Neural progenitor cell (in vitro differentiated cells): ENCODE measurements at regions not wholly inside any gene's neighbourhood (a gene's known extent, or its start where the extent isn't known, plus 50 kb on each side); places are given as distances from the start of the nearest gene placed in this dataset.

ENCODE experiments used
- DNase-seq: peaks from one replicate; pipeline ENCODE4 v3.0.0-alpha.2; 2016; ENCODE audit warnings: low spot score
- H2AFZ ChIP-seq: fragments of 200-600 bp; sonication (generic); replicated peaks from 2 replicates; pipeline ENCODE4 v1.6.1; 2016; ENCODE audit warnings: antibody characterized with exemption
- H3F3A ChIP-seq: fragments of 200-600 bp; sonication (generic); 2 replicates; pipeline ENCODE4 v1.6.1; 2016; ENCODE audit warnings: antibody characterized with exemption, low read depth
- H3K27ac ChIP-seq: fragments of 200-600 bp; sonication (generic); 2 replicates; pipeline ENCODE4 v1.5.1; 2016; ENCODE audit warnings: mild to moderate bottlenecking
- H3K27me3 ChIP-seq: fragments of 200-600 bp; sonication (generic); 2 replicates; pipeline ENCODE4 v1.6.1; 2016; ENCODE audit warnings: mild to moderate bottlenecking, moderate library complexity
- H3K36me3 ChIP-seq: fragments of 200-600 bp; sonication (generic); 2 replicates; pipeline ENCODE4 v1.5.1; 2016
- H3K4me1 ChIP-seq: fragments of 200-600 bp; sonication (generic); 2 replicates; pipeline ENCODE4 v1.6.1; 2016; ENCODE audit warnings: mixed run types
- H3K4me2 ChIP-seq: fragments of 200-600 bp; sonication (generic); 2 replicates; pipeline ENCODE4 v1.6.1; 2016
- H3K4me3 ChIP-seq: fragments of 200-600 bp; sonication (generic); 2 replicates; pipeline ENCODE4 v1.5.1; 2016
- H3K79me2 ChIP-seq: fragments of 200-600 bp; sonication (generic); 2 replicates; pipeline ENCODE4 v1.6.1; 2016; ENCODE audit warnings: low read depth
- H3K9ac ChIP-seq: fragments of 200-600 bp; sonication (generic); 2 replicates; pipeline ENCODE4 v1.6.1; 2016
- H3K9me3 ChIP-seq: fragments of 200-600 bp; sonication (generic); 2 replicates; pipeline ENCODE4 v1.5.1; 2016; ENCODE audit warnings: low read depth
- H4K20me1 ChIP-seq: fragments of 200-600 bp; sonication (generic); 2 replicates; pipeline ENCODE4 v1.6.1; 2016; ENCODE audit warnings: low read depth
- H3K27ac Mint-ChIP-seq: 3 replicates; pipeline ENCODE4 v1.8.0; 2021; ENCODE audit warnings: mixed read lengths
- H3K27me3 Mint-ChIP-seq: 2 replicates; pipeline ENCODE4 v1.8.0; 2022; ENCODE audit warnings: low read depth, mild to moderate bottlenecking, inconsistent platforms, moderate library complexity, mixed read lengths; ENCODE audit not compliant: insufficient read depth
- H3K36me3 Mint-ChIP-seq: 3 replicates; pipeline ENCODE4 v1.8.0; 2021; ENCODE audit warnings: mixed read lengths
- H3K4me1 Mint-ChIP-seq: 3 replicates; pipeline ENCODE4 v1.8.0; 2021; ENCODE audit warnings: mixed read lengths
- H3K4me3 Mint-ChIP-seq: 3 replicates; pipeline ENCODE4 v1.8.0; 2021; ENCODE audit warnings: mild to moderate bottlenecking, moderate library complexity, mixed read lengths
- H3K9me3 Mint-ChIP-seq: 3 replicates; pipeline ENCODE4 v1.8.0; 2020; ENCODE audit warnings: mixed read lengths
- CTCF ChIP-seq: fragments of 200-600 bp; sonication (generic); IDR thresholded peaks from 2 replicates; pipeline ENCODE4 v1.5.1; 2017; ENCODE audit warnings: antibody characterized with exemption, mild to moderate bottlenecking
- EZH2 ChIP-seq: fragments of 200-600 bp; sonication (generic); IDR thresholded peaks from 2 replicates; pipeline ENCODE4 v1.6.1; 2017; ENCODE audit warnings: antibody characterized with exemption, mild to moderate bottlenecking, moderate library complexity
- EZH2phosphoT487 ChIP-seq: fragments of 200-600 bp; sonication (generic); IDR thresholded peaks from 2 replicates; pipeline ENCODE4 v1.6.1; 2017; ENCODE audit warnings: antibody characterized with exemption

DNA sequence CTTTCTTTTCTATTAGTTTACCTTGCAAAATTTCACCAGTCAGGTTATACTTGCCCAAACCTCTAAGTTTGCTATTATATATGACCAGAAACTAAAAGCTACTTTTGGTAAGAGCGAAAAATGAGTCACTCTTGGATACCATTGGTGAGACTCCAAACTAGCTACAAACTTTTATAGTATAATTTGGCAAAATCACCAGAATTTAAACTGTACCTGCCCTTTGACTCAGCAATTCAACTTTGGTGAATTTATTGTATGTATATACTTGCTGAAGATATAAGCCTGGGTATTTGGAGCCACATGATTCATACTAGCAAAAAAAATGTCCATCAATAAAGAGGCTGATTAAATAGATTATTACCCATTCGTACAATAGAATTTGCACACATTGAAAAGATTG lies 178.7 kb upstream of the STEAP1 start:
- no peaks in the 10 kb centered on the region for H3K36me3 ChIP-seq
- no peaks in the 10 kb centered on the region for H3K27me3 ChIP-seq
- H3K9ac ChIP-seq, result no peak overlapping the region
- Mint-ChIP-seq H3K27ac (no peak overlapping the region), H3K4me3 (no peak overlapping the region), H3K9me3 (no peaks in the 10 kb centered on the region), H3K4me1 (no peaks in the 10 kb centered on the region), H3K36me3 (no peaks in the 10 kb centered on the region), H3K27me3 (no peaks in the 10 kb centered on the region)
- no peak for DNase-seq
- no peak overlapping the region for H2AFZ ChIP-seq
- no peaks in the 10 kb centered on the region for H3F3A ChIP-seq
- no peaks in the 10 kb centered on the region for H4K20me1 ChIP-seq
- TF ChIP-seq EZH2 (no peak), EZH2phosphoT487 (no peak), CTCF (no peak)
- no peak overlapping the region for H3K4me2 ChIP-seq
- H3K9me3 ChIP-seq, result no peaks in the 10 kb centered on the region
- no peak overlapping the region for H3K4me3 ChIP-seq
- no peaks in the 10 kb centered on the region for H3K79me2 ChIP-seq
- no peaks in the 10 kb centered on the region for H3K4me1 ChIP-seq
- H3K27ac ChIP-seq, result no peak overlapping the region

- no peaks in the 10 kb centered on the region for H3K4me1 Mint-ChIP-seq
Observed at GRCh38 chr7:89987665-89988064, 166.6 kb upstream of the STEAP1 start.

DNA sequence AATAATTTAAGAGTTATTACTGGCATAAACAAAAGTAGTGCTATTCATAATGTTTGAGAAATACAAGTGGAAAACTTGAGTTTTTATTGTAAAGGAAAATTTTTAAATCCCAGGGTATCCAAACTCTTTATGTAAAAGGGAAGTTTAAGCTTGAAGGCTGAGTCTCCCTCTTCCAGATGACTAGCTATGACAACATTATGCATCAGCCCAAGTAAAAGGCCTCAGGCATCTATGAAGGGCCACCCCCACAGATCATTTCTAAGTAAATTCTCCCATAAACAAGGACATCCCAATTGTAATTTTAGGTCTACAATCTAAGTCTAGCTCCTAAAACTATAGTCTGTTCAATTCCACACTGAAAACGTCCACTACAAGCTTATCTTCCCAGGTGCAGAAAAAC lies 166.2 kb upstream of the STEAP1 start:
- DNase-seq, result no peak
- H3K36me3 ChIP-seq, result no peaks in the 10 kb centered on the region
- Mint-ChIP-seq H3K27me3 (peaks cover 2% of the 10 kb centered on the region), H3K27ac (no peak overlapping the region), H3K4me3 (no peak overlapping the region), H3K36me3 (no peaks in the 10 kb centered on the region), H3K4me1 (no peaks in the 10 kb centered on the region), H3K9me3 (no peaks in the 10 kb centered on the region)
- H3K4me1 ChIP-seq, result no peaks in the 10 kb centered on the region
- H3K27ac ChIP-seq, result no peak overlapping the region
- H3K27me3 ChIP-seq, result no peaks in the 10 kb centered on the region
- no peak overlapping the region for H3K4me2 ChIP-seq
- H3K9me3 ChIP-seq, result no peaks in the 10 kb centered on the region
- H3K9ac ChIP-seq, result no peak overlapping the region
- no peaks in the 10 kb centered on the region for H3K79me2 ChIP-seq
- no peak overlapping the region for H3K4me3 ChIP-seq
- H2AFZ ChIP-seq, result no peak overlapping the region
- TF ChIP-seq CTCF (no peak), EZH2phosphoT487 (no peak), EZH2 (no peak)
- H3F3A ChIP-seq, result no peaks in the 10 kb centered on the region
- H4K20me1 ChIP-seq, result no peaks in the 10 kb centered on the region

More at GRCh38 chr7:89987665-89988064, 166.6 kb upstream of the STEAP1 start:
- no peaks in the 10 kb centered on the region for H3K4me1 ChIP-seq
- H3K27me3 ChIP-seq, result no peaks in the 10 kb centered on the region
- H3K27ac ChIP-seq, result no peak overlapping the region
- no peak overlapping the region for H2AFZ ChIP-seq
- TF ChIP-seq CTCF, result no peak
- no peak for TF ChIP-seq EZH2
- no peak overlapping the region for H3K9ac ChIP-seq
- no peaks in the 10 kb centered on the region for H3F3A ChIP-seq
- DNase-seq, result no peak
- H4K20me1 ChIP-seq, result no peaks in the 10 kb centered on the region
- H3K9me3 Mint-ChIP-seq, result no peaks in the 10 kb centered on the region
- H3K4me2 ChIP-seq, result no peak overlapping the region
- H3K36me3 ChIP-seq, result no peaks in the 10 kb centered on the region
- no peaks in the 10 kb centered on the region for H3K79me2 ChIP-seq
- no peak overlapping the region for H3K27ac Mint-ChIP-seq
- no peaks in the 10 kb centered on the region for H3K9me3 ChIP-seq
- peaks cover 2% of the 10 kb centered on the region for H3K27me3 Mint-ChIP-seq
- H3K36me3 Mint-ChIP-seq, result no peaks in the 10 kb centered on the region
- no peak overlapping the region for H3K4me3 Mint-ChIP-seq
- H3K4me3 ChIP-seq, result no peak overlapping the region

DNA sequence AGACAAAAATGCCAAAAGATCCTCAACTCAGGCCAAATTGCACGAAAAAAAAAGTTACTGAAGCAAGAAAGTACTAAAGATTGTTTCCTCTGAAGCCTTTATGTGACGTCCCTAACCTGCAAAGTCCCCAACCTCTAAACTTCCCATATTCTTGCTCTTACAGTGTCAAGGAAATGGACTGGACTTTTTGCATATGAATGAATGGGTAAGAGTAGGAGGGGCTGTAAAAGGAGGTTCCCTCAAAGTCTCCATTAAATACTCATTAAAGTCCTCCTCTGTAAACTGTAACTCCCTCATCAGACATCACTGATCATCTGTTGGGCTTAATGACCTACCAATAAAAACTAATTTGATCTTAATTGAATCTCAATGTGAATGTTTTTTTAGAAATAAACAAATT lies 164.8 kb upstream of the STEAP1 start:
- no peaks in the 10 kb centered on the region for H3K9me3 Mint-ChIP-seq
- no peak for DNase-seq
- Histone ChIP-seq H3K79me2 (no peaks in the 10 kb centered on the region), H3K4me1 (no peaks in the 10 kb centered on the region), H3K27me3 (no peaks in the 10 kb centered on the region), H3K9me3 (no peaks in the 10 kb centered on the region), H4K20me1 (no peaks in the 10 kb centered on the region), H3K4me3 (no peak overlapping the region), H3K27ac (no peak overlapping the region), H3K4me2 (no peak overlapping the region), H3K36me3 (no peaks in the 10 kb centered on the region), H3F3A (no peaks in the 10 kb centered on the region), H2AFZ (no peak overlapping the region), H3K9ac (no peak overlapping the region)
- no peak overlapping the region for H3K27ac Mint-ChIP-seq
- no peaks in the 10 kb centered on the region for H3K4me1 Mint-ChIP-seq
- H3K27me3 Mint-ChIP-seq, result peaks cover 2% of the 10 kb centered on the region
- TF ChIP-seq EZH2, result no peak
- no peak for TF ChIP-seq EZH2phosphoT487
- TF ChIP-seq CTCF, result no peak
- H3K4me3 Mint-ChIP-seq, result no peak overlapping the region
- H3K36me3 Mint-ChIP-seq, result no peaks in the 10 kb centered on the region
